B cell (primary cell): ENCODE measurements at regions not wholly inside any gene's neighbourhood (a gene's known extent, or its start where the extent isn't known, plus 50 kb on each side); places are given as distances from the start of the nearest gene placed in this dataset.

Experiments
- ATAC-seq: fragments of 200-7000 bp; cut with Tn5 transposase; one replicate; pipeline ENCODE4 v1.10.0; 2021; ENCODE audit warnings: low read depth, mild to moderate bottlenecking, moderate number of reproducible peaks, moderate library complexity
- CTCF ChIA-PET: fragments of 350-600 bp; sonication (Branson Sonifier 250); formaldehyde crosslinking; loops from one replicate; lab custom pipeline; 2021; ENCODE audit warnings: antibody characterized with exemption, inconsistent platforms; lab: Charles Lee
- POLR2A ChIA-PET: fragments of 350-600 bp; sonication (Branson Sonifier 250); formaldehyde crosslinking; loops from one replicate; lab custom pipeline; 2021; ENCODE audit warnings: antibody characterized with exemption; lab: Charles Lee
- DNase-seq: peaks from one replicate; pipeline ENCODE4 v3.0.0; 2013
- H2AFZ ChIP-seq: 2 replicates; pipeline ENCODE4 v1.6.1; 2012; ENCODE audit warnings: mild to moderate bottlenecking, low read depth, low read length; ENCODE audit not compliant: insufficient read depth, poor library complexity, severe bottlenecking
- H3K27ac ChIP-seq, 2 donors: 1 replicate in 1 of 2; 2 replicates in 1 of 2; pipeline ENCODE4 v1.5.1; 2012 to 2013; ENCODE audit warnings: low read length in 2 of 2, mild to moderate bottlenecking in 2 of 2, moderate library complexity in 1 of 2
- H3K27me3 ChIP-seq, 4 experiments: fragments of 200-600 bp in 1 of 4; sonication (generic) in 1 of 4; replicated peaks in 1 of 4; 1 replicate in 2 of 4; 2 replicates in 2 of 4; pipeline versions ENCODE4 v1.6.1 to v1.7.0; 2013 to 2016; ENCODE audit warnings: low read length in 3 of 4, mild to moderate bottlenecking in 2 of 4, mixed read lengths in 1 of 4, moderate library complexity in 1 of 4; ENCODE audit not compliant: insufficient read depth in 4 of 4, control insufficient read depth in 3 of 4; ENCODE audit errors: control extremely low read depth in 1 of 4
- H3K36me3 ChIP-seq, 2 experiments: replicated peaks in 1 of 2; 1 replicate in 1 of 2; 2 replicates in 1 of 2; pipeline versions ENCODE4 v1.6.1 to v1.7.1; 2013; ENCODE audit warnings: low read length in 1 of 2; ENCODE audit not compliant: insufficient read depth in 2 of 2, control insufficient read depth in 1 of 2; ENCODE audit errors: control extremely low read depth in 1 of 2, extremely low read depth in 1 of 2
- H3K4me1 ChIP-seq, 2 donors: fragments of 200-600 bp in 1 of 2; sonication (generic) in 1 of 2; 1 replicate in 1 of 2; 2 replicates in 1 of 2; pipeline versions ENCODE4 v1.5.1 to v1.6.1; 2013 to 2017; ENCODE audit warnings: low read length in 2 of 2; ENCODE audit not compliant: control insufficient read depth in 2 of 2, insufficient read depth in 2 of 2
- H3K4me2 ChIP-seq: replicated peaks from 2 replicates; pipeline ENCODE3; 2012; ENCODE audit warnings: mild to moderate bottlenecking, low read depth, low read length; ENCODE audit not compliant: poor library complexity, severe bottlenecking
- H3K4me3 ChIP-seq, 5 experiments: fragments of 200-600 bp in 1 of 5; sonication (generic) in 1 of 5; 1 replicate in 3 of 5; 2 replicates in 2 of 5; pipeline versions ENCODE4 v1.5.1 to v1.7.0; 2011 to 2016; ENCODE audit warnings: low read length in 4 of 5, mild to moderate bottlenecking in 4 of 5, low read depth in 2 of 5, control low read depth in 1 of 5, moderate library complexity in 1 of 5; ENCODE audit not compliant: insufficient read depth in 1 of 5; ENCODE audit errors: control extremely low read depth in 1 of 5, extremely low read depth in 1 of 5
- H3K79me2 ChIP-seq: fragments of 200-600 bp; sonication (generic); one replicate; pipeline ENCODE4 v1.6.0; 2016; ENCODE audit warnings: low read length; ENCODE audit not compliant: control insufficient read depth, insufficient read depth
- H3K9ac ChIP-seq: fragments of 200-600 bp; sonication (generic); 2 replicates; pipeline ENCODE4 v1.6.1; 2017; ENCODE audit warnings: mild to moderate bottlenecking, low read length, moderate library complexity
- H3K9me3 ChIP-seq, 3 donors: one replicate each; pipeline versions ENCODE4 v1.6.1 to v1.7.1; 2013; ENCODE audit warnings: low read length in 2 of 3; ENCODE audit not compliant: control insufficient read depth in 2 of 3, insufficient read depth in 1 of 3; ENCODE audit errors: control extremely low read depth in 1 of 3
- H4K20me1 ChIP-seq: 2 replicates; pipeline ENCODE4 v1.6.0; 2012; ENCODE audit warnings: mild to moderate bottlenecking, low read length; ENCODE audit not compliant: insufficient read depth, control insufficient read depth, poor library complexity, severe bottlenecking
- H3K27ac Mint-ChIP-seq: one replicate; pipeline ENCODE4 v1.8.0; 2021; ENCODE audit warnings: mixed read lengths
- H3K27me3 Mint-ChIP-seq: one replicate; pipeline ENCODE4 v1.8.0; 2021; ENCODE audit warnings: mixed read lengths
- H3K4me1 Mint-ChIP-seq: one replicate; pipeline ENCODE4 v1.8.0; 2021; ENCODE audit warnings: mixed read lengths
- H3K4me3 Mint-ChIP-seq: one replicate; pipeline ENCODE4 v1.8.0; 2021; ENCODE audit warnings: mixed read lengths
- H3K9me3 Mint-ChIP-seq: one replicate; pipeline ENCODE4 v1.8.0; 2022; ENCODE audit warnings: mixed read lengths; ENCODE audit not compliant: insufficient read depth
- CTCF ChIP-seq: fragments of 200-600 bp; IDR thresholded peaks from one replicate; pipeline ENCODE4 v1.8.0; 2022; ENCODE audit warnings: antibody characterized with exemption, mild to moderate bottlenecking
- EZH2 ChIP-seq: IDR thresholded peaks from 2 replicates; pipeline ENCODE4 v1.6.1; 2012; ENCODE audit warnings: borderline replicate concordance, low read depth, mild to moderate bottlenecking, moderate library complexity, low read length; ENCODE audit not compliant: insufficient read depth, poor library complexity, severe bottlenecking
- WGBS: methylation state at CpG from one replicate; pipeline ENCODE4 v1.1.5; 2013; ENCODE audit warnings: missing lambda C conversion rate; ENCODE audit not compliant: insufficient coverage; 5-methylcytosine and 5-hydroxymethylcytosine counted together
- intact Hi-C: fragments of 100-400 bp; cut with micrococcal nuclease; formaldehyde crosslinking; loops from one replicate; pipeline ENCODE4 v1.10.0; 2022

- Mint-ChIP-seq H3K27me3 (no peaks in the 10 kb centered on the region), H3K9me3 (no peaks in the 10 kb centered on the region), H3K4me1 (peaks cover 32% of the 10 kb centered on the region), H3K4me3 (no peak overlapping the region), H3K27ac (no peak overlapping the region)
- no peak overlapping the region for H2AFZ ChIP-seq
- peak overlapping the region; percentile 56 for H3K4me2 ChIP-seq
- peaks cover 31 to 37% of the 10 kb centered on the region in 2 donors for H3K4me1 ChIP-seq
- H3K9me3 ChIP-seq, result no peaks in the 10 kb centered on the region
- H3K79me2 ChIP-seq, result no peaks in the 10 kb centered on the region
- no peak for TF ChIP-seq CTCF
- no peak for TF ChIP-seq EZH2
- no peaks in the 10 kb centered on the region for H3K36me3 ChIP-seq
- intact Hi-C loops, result no loop called here
- WGBS, result 91% methylated on average over 13 of the region's 16 CpGs
- no peaks in the 10 kb centered on the region for H3K27me3 ChIP-seq
- H3K4me3 ChIP-seq, result no peak overlapping the region
- ATAC-seq (no peak), DNase-seq (no peak)
- no peak overlapping the region for H3K27ac ChIP-seq
- no peaks in the 10 kb centered on the region for H4K20me1 ChIP-seq
- CTCF ChIA-PET, result no interaction called here
- H3K9ac ChIP-seq, result no peak overlapping the region
- POLR2A ChIA-PET, result no interaction called here
Observed at GRCh38 chr2:41954304-41955291, 93.2 kb upstream of the PKDCC start.
